ENCODE measurements at regions not wholly inside any gene's neighbourhood (a gene's known extent, or its start where the extent isn't known, plus 50 kb on each side); places are given as distances from the start of the nearest gene placed in this dataset.

- no peak for TF ChIP-seq CTCF (IDR thresholded peaks at IDR 0.05)
- TF ChIP-seq TCF7L2 (IDR thresholded peaks at IDR 0.05; ENCODE audit: low read depth, low read length): no peak
- TF ChIP-seq POLR2AphosphoS5 (IDR thresholded peaks at IDR 0.05; ENCODE audit: low read depth, low read length): no peak
- TF ChIP-seq REST (IDR thresholded peaks at IDR 0.05; ENCODE audit: insufficient read depth in 1 of 2, low read depth in 2 of 2, low read length in 1 of 2): no peak
Measured at GRCh38 chr13:32936716-32937115, 79.5 kb upstream of the KL start.

All from Panc1 (cell line).